ENCODE measurements at regions not wholly inside any gene's neighbourhood (a gene's known extent, or its start where the extent isn't known, plus 50 kb on each side); places are given as distances from the start of the nearest gene placed in this dataset.

- no peak overlapping the region for H2AFZ ChIP-seq (ENCODE audit: insufficient read depth, low read depth, low read length, poor library complexity, severe bottlenecking)
- no CpG with 5 or more reads among the region's 1 CpG for WGBS (ENCODE audit: insufficient coverage)
- H3K36me3 Mint-ChIP-seq = peaks cover 0 to 5% of the 10 kb centered on the region in 2 donors
- peaks cover 23 to 39% (median 32%) of the 10 kb centered on the region in 7 donors for H3K9me3 Mint-ChIP-seq
- no peaks in the 10 kb centered on the region for H3K4me1 ChIP-seq (ENCODE audit: control insufficient read depth in 1 of 2, insufficient read depth in 2 of 2, low read length in 2 of 2)
- H3K27me3 Mint-ChIP-seq (ENCODE audit: low read depth in 3 of 3) = peaks cover 0 to 3% (median 0%) of the 10 kb centered on the region in 3 donors
- no peak overlapping the region for H3K4me3 Mint-ChIP-seq
- no peaks in the 10 kb centered on the region for H3K4me1 Mint-ChIP-seq
- H3K27me3 ChIP-seq (ENCODE audit: control insufficient read depth in 2 of 2, insufficient read depth in 2 of 2, low read length in 2 of 2) = no peaks in the 10 kb centered on the region
- no peak overlapping the region for H3K4me2 ChIP-seq (replicated peaks; ENCODE audit: extremely low read depth, low read length, poor library complexity, severe bottlenecking)
- DNase-seq = no peak
- no peak overlapping the region for H3K27ac Mint-ChIP-seq
- H3K4me3 ChIP-seq (replicated peaks in 1 of 3; ENCODE audit: low read depth in 2 of 3, low read length in 3 of 3) = no peak overlapping the region
- no peaks in the 10 kb centered on the region for H3K79me2 ChIP-seq (ENCODE audit: insufficient read depth, low read length)
- TF ChIP-seq, protein P1, sequence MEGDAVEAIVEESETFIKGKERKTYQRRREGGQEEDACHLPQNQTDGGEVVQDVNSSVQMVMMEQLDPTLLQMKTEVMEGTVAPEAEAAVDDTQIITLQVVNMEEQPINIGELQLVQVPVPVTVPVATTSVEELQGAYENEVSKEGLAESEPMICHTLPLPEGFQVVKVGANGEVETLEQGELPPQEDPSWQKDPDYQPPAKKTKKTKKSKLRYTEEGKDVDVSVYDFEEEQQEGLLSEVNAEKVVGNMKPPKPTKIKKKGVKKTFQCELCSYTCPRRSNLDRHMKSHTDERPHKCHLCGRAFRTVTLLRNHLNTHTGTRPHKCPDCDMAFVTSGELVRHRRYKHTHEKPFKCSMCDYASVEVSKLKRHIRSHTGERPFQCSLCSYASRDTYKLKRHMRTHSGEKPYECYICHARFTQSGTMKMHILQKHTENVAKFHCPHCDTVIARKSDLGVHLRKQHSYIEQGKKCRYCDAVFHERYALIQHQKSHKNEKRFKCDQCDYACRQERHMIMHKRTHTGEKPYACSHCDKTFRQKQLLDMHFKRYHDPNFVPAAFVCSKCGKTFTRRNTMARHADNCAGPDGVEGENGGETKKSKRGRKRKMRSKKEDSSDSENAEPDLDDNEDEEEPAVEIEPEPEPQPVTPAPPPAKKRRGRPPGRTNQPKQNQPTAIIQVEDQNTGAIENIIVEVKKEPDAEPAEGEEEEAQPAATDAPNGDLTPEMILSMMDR (IDR thresholded peaks at IDR 0.05) = no peak
- H3K36me3 ChIP-seq (replicated peaks in 1 of 2; ENCODE audit: control insufficient read depth in 1 of 2, insufficient read depth in 2 of 2, low read length in 2 of 2) = no peaks in the 10 kb centered on the region
- no peaks in the 10 kb centered on the region for H4K20me1 ChIP-seq (ENCODE audit: insufficient read depth, low read length)
- no peak overlapping the region for H3K27ac ChIP-seq (ENCODE audit: low read depth in 1 of 2, low read length in 2 of 2)
- H3K9me3 ChIP-seq (replicated peaks in 1 of 2; ENCODE audit: control insufficient read depth in 1 of 2, insufficient read depth in 1 of 2, low read length in 2 of 2) = peaks cover 23 to 24% of the 10 kb centered on the region in 2 donors
- intact Hi-C loops (cut with micrococcal nuclease) = no loop called here
- H3K9ac ChIP-seq (ENCODE audit: insufficient read depth, low read length, poor library complexity, severe bottlenecking) = no peak overlapping the region
These were observed 139.2 kb upstream of the XPO1 start for GRCh38 chr2:61677306-61677705.

GRCh38 chr2:61675204-61675603 lies 137.0 kb upstream of the XPO1 start:
- DNase-seq = no peak
- Mint-ChIP-seq H3K27me3 (ENCODE audit: low read depth in 3 of 3) (peaks cover 0 to 1% (median 0%) of the 10 kb centered on the region in 3 donors), H3K4me1 (peaks cover 12% of the 10 kb centered on the region), H3K36me3 (peaks cover 0 to 5% of the 10 kb centered on the region in 2 donors), H3K4me3 (no peak overlapping the region), H3K9me3 (peaks cover 23 to 39% (median 32%) of the 10 kb centered on the region in 7 donors), H3K27ac (no peak overlapping the region)
- intact Hi-C loops (cut with micrococcal nuclease) = no loop called here
- Histone ChIP-seq H3K4me3 (replicated peaks in 1 of 3; ENCODE audit: low read depth in 2 of 3, low read length in 3 of 3) (no peak overlapping the region), H3K9me3 (replicated peaks in 1 of 2; ENCODE audit: control insufficient read depth in 1 of 2, insufficient read depth in 1 of 2, low read length in 2 of 2) (peaks cover 23 to 24% of the 10 kb centered on the region in 2 donors), H3K4me1 (ENCODE audit: control insufficient read depth in 1 of 2, insufficient read depth in 2 of 2, low read length in 2 of 2) (peaks cover 0 to 3% of the 10 kb centered on the region in 2 donors), H3K9ac (ENCODE audit: insufficient read depth, low read length, poor library complexity, severe bottlenecking) (no peak overlapping the region), H3K27me3 (ENCODE audit: control insufficient read depth in 2 of 2, insufficient read depth in 2 of 2, low read length in 2 of 2) (no peaks in the 10 kb centered on the region), H4K20me1 (ENCODE audit: insufficient read depth, low read length) (no peaks in the 10 kb centered on the region), H3K36me3 (replicated peaks in 1 of 2; ENCODE audit: control insufficient read depth in 1 of 2, insufficient read depth in 2 of 2, low read length in 2 of 2) (no peaks in the 10 kb centered on the region), H2AFZ (ENCODE audit: insufficient read depth, low read depth, low read length, poor library complexity, severe bottlenecking) (no peak overlapping the region), H3K79me2 (ENCODE audit: insufficient read depth, low read length) (no peaks in the 10 kb centered on the region), H3K4me2 (replicated peaks; ENCODE audit: extremely low read depth, low read length, poor library complexity, severe bottlenecking) (no peak overlapping the region), H3K27ac (ENCODE audit: low read depth in 1 of 2, low read length in 2 of 2) (no peak overlapping the region)
- TF ChIP-seq, protein P1 (IDR thresholded peaks at IDR 0.05) = no peak
